MM.1S (cell line): ENCODE measurements at regions not wholly inside any gene's neighbourhood (a gene's known extent, or its start where the extent isn't known, plus 50 kb on each side); places are given as distances from the start of the nearest gene placed in this dataset.
A peak's percentile ranks its signal among the peaks of the same experiment; 100 is the strongest.

Source experiments
- DNase-seq: peaks from one replicate; pipeline ENCODE4 v3.0.0-alpha.2; 2015
- H2AFZ ChIP-seq: fragments of 300-600 bp; sonication (generic); 2 replicates; pipeline ENCODE4 v1.6.0; 2016; ENCODE audit warnings: antibody characterized with exemption, low read length
- H3F3A ChIP-seq: fragments of 300-600 bp; sonication (generic); 2 replicates; pipeline ENCODE4 v1.6.1; 2016; ENCODE audit warnings: mild to moderate bottlenecking, antibody characterized with exemption, low read length, moderate library complexity, mixed read lengths; ENCODE audit not compliant: insufficient read depth
- H3K27ac ChIP-seq: fragments of 300-600 bp; sonication (generic); 2 replicates; pipeline ENCODE4 v1.5.1; 2016; ENCODE audit warnings: mild to moderate bottlenecking, low read length
- H3K27me3 ChIP-seq: fragments of 300-600 bp; sonication (generic); replicated peaks from 2 replicates; pipeline ENCODE4 v1.6.0; 2016; ENCODE audit warnings: low read length; ENCODE audit not compliant: insufficient read depth
- H3K36me3 ChIP-seq: fragments of 300-600 bp; sonication (generic); replicated peaks from 2 replicates; pipeline ENCODE4 v1.6.1; 2016; ENCODE audit warnings: mild to moderate bottlenecking, low read length, mixed read lengths; ENCODE audit not compliant: insufficient read depth
- H3K4me1 ChIP-seq: fragments of 300-600 bp; sonication (generic); 2 replicates; pipeline ENCODE4 v1.6.1; 2016; ENCODE audit warnings: low read length, mixed read lengths
- H3K4me2 ChIP-seq: fragments of 300-600 bp; sonication (generic); 2 replicates; pipeline ENCODE4 v1.6.0; 2016; ENCODE audit warnings: low read depth, low read length
- H3K4me3 ChIP-seq: fragments of 300-600 bp; sonication (generic); 2 replicates; pipeline ENCODE4 v1.5.1; 2016; ENCODE audit warnings: low read length, mixed read lengths
- H3K79me2 ChIP-seq: fragments of 300-600 bp; sonication (generic); 2 replicates; pipeline ENCODE4 v1.6.1; 2016; ENCODE audit warnings: mixed run types, low read length, mixed read lengths
- H3K9ac ChIP-seq: fragments of 300-600 bp; sonication (generic); 2 replicates; pipeline ENCODE4 v1.6.1; 2016; ENCODE audit warnings: low read length, mixed read lengths
- H3K9me2 ChIP-seq: fragments of 300-600 bp; sonication (generic); replicated peaks from 2 replicates; pipeline ENCODE4 v1.6.1; 2016; ENCODE audit warnings: mild to moderate bottlenecking, low read length, mixed read lengths; ENCODE audit not compliant: insufficient read depth
- H3K9me3 ChIP-seq: fragments of 300-600 bp; sonication (generic); replicated peaks from 2 replicates; pipeline ENCODE4 v1.6.1; 2016; ENCODE audit warnings: mild to moderate bottlenecking, low read length, mixed read lengths; ENCODE audit not compliant: insufficient read depth
- H4K20me1 ChIP-seq: fragments of 300-600 bp; sonication (generic); 2 replicates; pipeline ENCODE4 v1.6.1; 2016; ENCODE audit warnings: mild to moderate bottlenecking, low read length, moderate library complexity, mixed read lengths; ENCODE audit not compliant: insufficient read depth
- CTCF ChIP-seq: fragments of 300-600 bp; sonication (generic); IDR thresholded peaks from 2 replicates; pipeline ENCODE4 v1.5.1; 2016; ENCODE audit warnings: antibody characterized with exemption, low read length, mixed read lengths
- EZH2 ChIP-seq: fragments of 300-600 bp; sonication (generic); optimal IDR thresholded peaks from 2 replicates; pipeline ENCODE3; 2017; ENCODE audit warnings: low read depth, mild to moderate bottlenecking, antibody characterized with exemption, low read length, mixed read lengths
- EZH2phosphoT487 ChIP-seq: fragments of 300-600 bp; sonication (generic); IDR thresholded peaks from 2 replicates; pipeline ENCODE4 v1.6.1; 2018; ENCODE audit warnings: antibody characterized with exemption, low read length

- Histone ChIP-seq H3K9me3 (no peaks in the 10 kb centered on the region), H3K4me3 (no peak overlapping the region), H3K9ac (no peak overlapping the region), H3K79me2 (no peaks in the 10 kb centered on the region), H3K27me3 (no peaks in the 10 kb centered on the region), H2AFZ (no peak overlapping the region), H3K36me3 (no peaks in the 10 kb centered on the region), H3F3A (no peaks in the 10 kb centered on the region), H3K9me2 (no peaks in the 10 kb centered on the region), H3K4me2 (no peak overlapping the region), H3K4me1 (no peaks in the 10 kb centered on the region), H4K20me1 (no peaks in the 10 kb centered on the region), H3K27ac (no peak overlapping the region)
- TF ChIP-seq CTCF (no peak), EZH2 (no peak), EZH2phosphoT487 (no peak)
- DNase-seq = no peak
These were observed 123.7 kb downstream of the UFM1 start for GRCh38 chr13:38473305-38473704.

- Histone ChIP-seq H3F3A (no peaks in the 10 kb centered on the region), H3K4me3 (no peak overlapping the region), H3K79me2 (no peaks in the 10 kb centered on the region), H3K9me3 (no peaks in the 10 kb centered on the region), H3K9me2 (no peaks in the 10 kb centered on the region), H2AFZ (no peak overlapping the region), H3K36me3 (no peaks in the 10 kb centered on the region), H3K4me1 (no peaks in the 10 kb centered on the region), H3K4me2 (no peak overlapping the region), H3K27ac (no peak overlapping the region), H3K27me3 (no peaks in the 10 kb centered on the region), H3K9ac (no peak overlapping the region), H4K20me1 (no peaks in the 10 kb centered on the region)
- TF ChIP-seq EZH2phosphoT487 (no peak), CTCF (no peak), EZH2 (no peak)
- no peak for DNase-seq
These were observed 128.0 kb downstream of the UFM1 start for GRCh38 chr13:38477676-38478075.

GRCh38 chr13:38483623-38484022 is 134.0 kb downstream of the UFM1 start:
- H3K9me3 ChIP-seq = no peaks in the 10 kb centered on the region

More at GRCh38 chr13:38483623-38484022, 134.0 kb downstream of the UFM1 start:
- no peaks in the 10 kb centered on the region for H3K27me3 ChIP-seq
- H3F3A ChIP-seq = no peaks in the 10 kb centered on the region
- no peaks in the 10 kb centered on the region for H4K20me1 ChIP-seq
- no peak overlapping the region for H3K4me3 ChIP-seq
- H3K36me3 ChIP-seq = no peaks in the 10 kb centered on the region
- no peak overlapping the region for H3K9ac ChIP-seq
- H2AFZ ChIP-seq = no peak overlapping the region
- no peaks in the 10 kb centered on the region for H3K9me2 ChIP-seq
- no peaks in the 10 kb centered on the region for H3K4me1 ChIP-seq
- no peak overlapping the region for H3K27ac ChIP-seq
- no peaks in the 10 kb centered on the region for H3K79me2 ChIP-seq
- DNase-seq = peak; percentile 34
- TF ChIP-seq EZH2 = no peak
- no peak for TF ChIP-seq CTCF
- no peak for TF ChIP-seq EZH2phosphoT487
- H3K4me2 ChIP-seq = no peak overlapping the region
